Adipocyte (in vitro differentiated cells): ENCODE measurements at regions not wholly inside any gene's neighbourhood (a gene's known extent, or its start where the extent isn't known, plus 50 kb on each side); places are given as distances from the start of the nearest gene placed in this dataset.

Experiments
- DNase-seq: peaks from one replicate; pipeline ENCODE4 v3.0.0-alpha.2; 2015; ENCODE audit warnings: low read depth
- H3K27me3 ChIP-seq: replicated peaks from 2 replicates; pipeline ENCODE4 v1.7.0; 2013; ENCODE audit warnings: mild to moderate bottlenecking, low read length, moderate library complexity; ENCODE audit not compliant: control insufficient read depth, insufficient read depth
- H3K36me3 ChIP-seq: 2 replicates; pipeline ENCODE4 v1.7.0; 2013; ENCODE audit warnings: low read length, mild to moderate bottlenecking, moderate library complexity; ENCODE audit not compliant: control insufficient read depth, insufficient read depth, severe bottlenecking
- H3K4me1 ChIP-seq: 2 replicates; pipeline ENCODE4 v1.7.0; 2013; ENCODE audit warnings: mild to moderate bottlenecking, low read length, moderate library complexity; ENCODE audit not compliant: control insufficient read depth, insufficient read depth
- H3K4me3 ChIP-seq: 2 replicates; pipeline ENCODE4 v1.7.0; 2013; ENCODE audit warnings: mild to moderate bottlenecking, low read length, moderate library complexity
- H3K9ac ChIP-seq: 2 replicates; pipeline ENCODE4 v1.7.0; 2013; ENCODE audit warnings: mild to moderate bottlenecking, low read length, moderate library complexity
- H3K9me3 ChIP-seq: 2 replicates; pipeline ENCODE4 v1.7.0; 2013; ENCODE audit warnings: mild to moderate bottlenecking, low read length, moderate library complexity; ENCODE audit not compliant: control insufficient read depth

DNA sequence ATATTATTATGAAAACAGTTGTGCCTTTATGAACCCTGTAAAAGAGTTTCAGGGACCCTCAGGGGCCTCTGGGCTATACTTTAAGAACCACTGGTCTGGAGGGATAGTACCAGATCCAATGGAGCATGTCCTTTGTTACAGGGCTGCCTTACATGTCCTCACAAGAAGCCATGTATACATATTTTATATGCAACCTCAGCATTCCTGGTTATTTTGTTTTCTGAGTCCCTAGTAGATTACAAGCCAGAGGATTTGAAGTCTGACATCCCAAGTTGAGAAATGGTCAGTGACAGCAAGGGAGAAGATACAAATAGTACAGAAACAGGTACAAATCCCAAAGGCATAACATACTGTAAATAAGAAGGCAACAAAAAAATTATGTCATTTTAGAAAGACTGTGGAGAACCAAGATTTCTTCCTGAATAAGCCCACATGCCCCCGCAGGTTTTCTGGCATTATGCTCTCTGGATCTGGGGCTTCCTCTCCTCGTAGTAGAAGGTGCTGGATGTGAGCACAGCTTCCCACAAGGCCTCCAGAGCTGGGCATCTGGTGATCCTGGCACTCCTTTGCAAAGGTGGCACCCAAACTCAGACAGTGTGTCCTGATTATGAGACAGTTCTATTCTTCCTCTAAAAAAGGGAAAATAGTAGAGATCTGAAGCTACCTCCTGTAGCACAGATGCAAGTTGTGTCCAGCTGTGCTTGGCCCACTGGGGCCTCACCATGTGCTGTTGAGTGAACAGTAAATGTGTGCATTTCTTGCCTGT is 114.0 kb downstream of the NR1D2 start:
- Histone ChIP-seq H3K4me1 (peaks cover 14% of the 10 kb centered on the region), H3K9me3 (no peaks in the 10 kb centered on the region), H3K4me3 (no peak overlapping the region), H3K27me3 (no peaks in the 10 kb centered on the region), H3K36me3 (no peaks in the 10 kb centered on the region), H3K9ac (no peak overlapping the region)
- DNase-seq, result no peak

DNA sequence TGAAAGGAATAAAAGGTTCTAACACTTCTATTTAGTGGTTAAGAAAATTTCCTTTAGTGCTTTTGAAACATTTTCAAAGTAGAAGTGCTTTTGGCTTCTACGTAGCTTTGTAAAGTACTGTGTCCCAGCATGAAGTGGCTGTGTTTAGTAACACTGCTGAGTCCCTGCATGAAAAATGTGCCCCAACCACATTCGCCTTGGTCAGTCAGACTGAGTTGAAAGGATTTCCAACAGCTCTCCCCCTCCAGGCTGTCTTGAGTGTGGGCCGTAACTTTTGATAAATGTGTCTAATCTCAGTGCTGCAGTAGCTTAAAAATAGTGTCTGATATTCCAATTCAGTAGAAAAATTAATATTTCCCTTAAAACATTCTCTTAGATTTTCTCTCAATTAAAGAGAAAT is 115.0 kb downstream of the NR1D2 start:
- Histone ChIP-seq H3K9ac (peak overlapping the region; percentile 53), H3K4me3 (peak overlapping the region; percentile 36), H3K4me1 (peaks cover 14% of the 10 kb centered on the region), H3K9me3 (no peaks in the 10 kb centered on the region), H3K36me3 (no peaks in the 10 kb centered on the region), H3K27me3 (no peaks in the 10 kb centered on the region)
- DNase-seq, result peak; percentile 75

DNA sequence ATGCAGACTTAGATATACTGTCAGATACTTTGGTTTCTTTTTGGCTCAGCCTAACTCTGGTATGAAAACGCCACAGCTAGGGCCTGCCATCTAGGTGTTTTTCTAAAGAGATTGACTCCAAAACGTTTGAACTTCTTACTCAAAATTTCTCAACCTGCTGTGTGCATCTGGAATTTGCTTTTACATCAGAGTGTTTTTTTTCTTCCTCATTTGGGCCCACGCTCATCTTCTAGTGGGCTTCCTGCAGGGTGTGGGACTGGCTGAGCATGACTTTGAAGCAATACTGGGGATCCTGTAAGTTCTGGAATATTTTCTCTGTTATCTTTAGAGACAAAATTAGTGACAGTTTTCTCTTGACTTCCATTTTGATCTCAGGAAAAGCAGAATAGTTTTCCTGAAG is 117.8 kb downstream of the NR1D2 start:
- Histone ChIP-seq H3K9ac (no peak overlapping the region), H3K4me3 (no peak overlapping the region)

More for the DNA sequence above, 117.8 kb downstream of the NR1D2 start:
- DNase-seq, result no peak
- no peaks in the 10 kb centered on the region for H3K9me3 ChIP-seq
- no peaks in the 10 kb centered on the region for H3K27me3 ChIP-seq
- no peaks in the 10 kb centered on the region for H3K36me3 ChIP-seq
- H3K4me1 ChIP-seq, result peaks cover 21% of the 10 kb centered on the region
